Ramos (cell line): ENCODE measurements at regions not wholly inside any gene's neighbourhood (a gene's known extent, or its start where the extent isn't known, plus 50 kb on each side); places are given as distances from the start of the nearest gene placed in this dataset.

Experiments used
- in situ Hi-C: fragments of 300-500 bp; cut with MboI; formaldehyde crosslinking; loops from one replicate; pipeline ENCODE4 v1.14.3; 2022; ENCODE audit warnings: low sequenced_read_pairs; ENCODE audit not compliant: unreplicated experiment

DNA sequence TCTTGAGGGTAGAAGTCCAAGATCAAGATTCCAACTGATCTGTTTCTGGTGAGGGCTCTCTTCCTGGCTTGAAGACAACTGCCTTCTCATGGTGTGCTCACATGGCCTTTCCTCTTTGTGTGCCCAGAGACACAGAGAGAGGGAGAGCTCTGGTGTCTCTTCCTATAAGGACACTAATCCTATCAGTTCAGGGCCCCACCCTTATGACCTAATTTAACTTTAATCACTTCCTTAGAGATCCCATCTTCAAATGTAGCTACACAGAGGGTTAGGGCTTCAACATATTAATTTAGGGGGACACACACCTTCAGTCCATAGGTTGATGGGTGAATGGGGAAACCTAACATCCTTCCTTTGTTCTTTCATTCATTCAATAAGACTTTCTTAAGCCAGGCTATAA lies 144.6 kb downstream of the MN1 start:
- in situ Hi-C loops, result no loop called here

DNA sequence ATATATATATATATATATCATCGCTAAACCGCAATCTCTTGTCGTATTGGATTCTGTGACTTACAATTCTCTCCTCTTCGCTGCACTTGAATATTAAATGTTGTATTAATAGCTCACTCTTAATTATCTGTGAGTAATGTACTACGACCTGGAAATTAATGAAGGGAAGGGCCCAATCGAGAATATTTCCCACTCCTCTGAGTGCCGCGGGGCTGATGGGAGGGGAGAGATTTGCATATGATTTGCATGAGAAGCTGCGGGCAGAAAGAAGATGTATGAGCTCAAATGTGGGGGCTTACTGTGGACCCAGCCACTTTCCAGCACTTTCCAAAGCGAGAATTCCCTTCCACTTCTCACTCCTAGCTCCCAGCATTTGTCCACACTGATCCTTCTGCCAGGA lies 141.2 kb downstream of the MN1 start:
- in situ Hi-C loops, result no loop called here

DNA sequence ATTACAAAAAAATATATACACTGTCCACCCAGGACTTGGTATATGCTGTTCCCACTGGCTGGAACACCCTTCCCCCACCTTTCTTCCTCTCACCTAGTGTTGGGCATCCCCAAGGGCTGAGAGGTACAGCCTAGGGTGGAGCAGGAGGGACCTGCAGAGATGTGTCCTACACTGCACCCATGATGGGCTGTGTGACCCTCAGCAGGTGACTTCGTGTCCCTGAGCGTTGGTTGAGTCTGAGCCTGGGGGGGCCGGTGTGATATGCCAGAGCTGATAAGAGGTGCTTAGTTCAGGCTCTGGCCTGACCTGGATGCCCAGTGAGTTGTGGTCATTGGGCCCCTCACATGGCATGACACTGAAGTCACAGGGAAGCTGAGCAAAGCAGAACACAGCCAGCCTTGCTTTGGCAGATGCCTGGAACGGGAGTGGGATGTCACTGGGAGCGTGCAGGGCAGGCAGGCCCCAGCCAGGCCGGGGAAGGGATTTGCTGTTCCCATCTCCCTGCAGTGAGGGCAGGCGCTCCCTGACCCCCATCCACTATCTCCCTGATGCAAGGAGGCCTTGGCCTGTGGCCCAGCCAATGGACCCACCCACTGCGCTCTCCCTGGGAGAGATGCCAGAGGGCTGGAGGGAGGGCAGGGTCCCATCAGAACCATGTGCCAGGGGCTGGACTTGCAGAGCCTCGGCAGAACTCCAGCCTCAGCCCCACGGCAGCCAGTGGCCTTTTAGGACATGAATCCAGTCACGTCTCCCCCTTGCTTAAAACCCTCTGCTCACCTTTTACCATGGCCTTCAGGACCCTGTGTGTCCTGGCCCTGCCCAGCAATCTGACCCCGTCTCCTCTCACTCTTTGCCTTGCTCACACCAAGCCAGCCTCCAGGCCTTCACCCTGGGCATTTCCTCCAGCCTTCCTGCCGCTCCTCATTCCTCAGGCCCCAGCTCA lies 138.9 kb downstream of the MN1 start:
- in situ Hi-C loops, result no loop called here

DNA sequence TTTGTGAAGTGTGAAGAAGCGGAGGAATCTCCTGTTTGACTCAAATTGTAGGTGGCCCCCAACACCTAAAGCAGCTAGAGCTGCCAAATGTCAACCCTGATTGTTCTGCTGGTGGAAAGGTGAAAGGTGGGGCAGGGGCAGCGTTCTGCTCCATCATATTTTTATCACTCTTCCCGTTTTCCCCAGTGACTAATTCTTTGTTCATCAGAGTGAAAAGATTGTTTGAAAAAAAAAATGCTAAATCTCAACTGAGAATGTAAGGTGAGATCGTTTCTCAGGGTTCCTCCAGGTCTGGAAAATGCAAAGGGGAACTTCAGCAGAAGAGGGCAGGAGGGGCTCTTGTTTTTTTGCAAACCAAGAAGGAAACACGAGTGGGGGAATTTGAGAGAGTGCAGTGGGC lies 137.7 kb downstream of the MN1 start:
- in situ Hi-C loops, result no loop called here

DNA sequence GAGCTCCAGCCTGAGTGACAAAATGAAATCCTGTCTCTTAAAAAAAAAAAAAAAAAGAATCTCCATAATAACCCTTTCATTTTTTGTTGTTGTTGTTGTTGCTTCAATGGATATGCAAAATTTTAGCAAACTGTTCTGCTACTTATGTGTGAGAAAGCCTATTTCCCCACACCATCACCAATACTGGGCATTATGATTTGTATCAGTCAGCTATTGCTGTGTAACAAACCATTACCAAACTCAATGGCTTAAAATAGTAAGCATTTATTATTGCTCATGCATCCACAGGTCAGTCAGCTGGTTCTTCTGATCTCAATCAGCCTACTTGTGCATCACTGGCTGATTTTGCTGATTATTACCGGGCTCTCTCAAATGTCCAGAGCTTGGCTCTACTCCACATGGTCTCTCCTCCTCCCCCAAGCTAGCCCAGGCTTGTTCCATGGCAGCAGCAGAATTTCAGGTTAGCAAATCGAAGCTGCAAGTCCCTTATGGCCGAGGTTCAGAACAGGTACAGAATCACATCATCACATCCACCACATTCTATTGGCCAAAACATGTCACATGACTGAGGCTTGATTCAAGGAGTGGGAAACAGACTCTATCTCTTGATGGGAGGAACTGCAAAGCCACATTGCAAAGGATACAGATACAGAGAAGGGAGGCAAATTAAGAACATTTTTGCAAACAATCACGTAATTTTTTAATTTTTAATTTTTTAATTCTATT lies 135.1 kb downstream of the MN1 start:
- in situ Hi-C loops, result no loop called here

DNA sequence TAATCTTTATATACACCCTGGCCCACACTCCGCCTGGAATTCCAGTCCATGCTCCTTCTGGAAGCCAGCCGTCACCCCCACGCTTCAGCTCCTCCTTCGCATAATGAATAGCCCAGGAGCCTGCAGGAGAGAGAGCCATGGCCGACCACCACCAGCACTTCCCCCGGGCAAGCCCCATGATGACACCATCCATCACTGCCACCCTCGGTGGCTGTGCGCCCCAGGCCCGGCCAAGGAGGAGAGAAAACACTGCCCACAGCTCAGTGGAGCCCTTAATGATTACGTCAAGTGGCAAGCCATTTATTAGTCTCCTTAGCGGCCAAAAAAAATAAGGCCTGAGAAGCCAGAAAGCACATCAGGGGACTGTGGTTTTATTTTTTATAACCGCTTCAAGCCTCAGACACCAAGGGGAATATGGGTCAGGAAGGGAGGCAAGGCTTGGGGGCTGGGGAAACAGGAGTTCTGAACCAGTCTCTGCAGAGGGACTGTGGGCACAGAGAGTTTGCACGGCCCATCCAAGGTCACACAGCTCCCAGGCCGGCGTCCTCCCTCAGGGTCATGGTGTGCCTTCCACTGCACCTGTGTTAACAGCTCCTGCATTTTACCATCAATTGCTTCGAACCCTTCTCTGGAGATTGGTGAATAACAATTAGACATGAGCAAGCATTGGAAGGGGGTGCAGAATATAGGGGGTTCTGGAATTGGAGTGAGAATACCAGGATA lies 134.3 kb downstream of the MN1 start:
- in situ Hi-C loops, result no loop called here

DNA sequence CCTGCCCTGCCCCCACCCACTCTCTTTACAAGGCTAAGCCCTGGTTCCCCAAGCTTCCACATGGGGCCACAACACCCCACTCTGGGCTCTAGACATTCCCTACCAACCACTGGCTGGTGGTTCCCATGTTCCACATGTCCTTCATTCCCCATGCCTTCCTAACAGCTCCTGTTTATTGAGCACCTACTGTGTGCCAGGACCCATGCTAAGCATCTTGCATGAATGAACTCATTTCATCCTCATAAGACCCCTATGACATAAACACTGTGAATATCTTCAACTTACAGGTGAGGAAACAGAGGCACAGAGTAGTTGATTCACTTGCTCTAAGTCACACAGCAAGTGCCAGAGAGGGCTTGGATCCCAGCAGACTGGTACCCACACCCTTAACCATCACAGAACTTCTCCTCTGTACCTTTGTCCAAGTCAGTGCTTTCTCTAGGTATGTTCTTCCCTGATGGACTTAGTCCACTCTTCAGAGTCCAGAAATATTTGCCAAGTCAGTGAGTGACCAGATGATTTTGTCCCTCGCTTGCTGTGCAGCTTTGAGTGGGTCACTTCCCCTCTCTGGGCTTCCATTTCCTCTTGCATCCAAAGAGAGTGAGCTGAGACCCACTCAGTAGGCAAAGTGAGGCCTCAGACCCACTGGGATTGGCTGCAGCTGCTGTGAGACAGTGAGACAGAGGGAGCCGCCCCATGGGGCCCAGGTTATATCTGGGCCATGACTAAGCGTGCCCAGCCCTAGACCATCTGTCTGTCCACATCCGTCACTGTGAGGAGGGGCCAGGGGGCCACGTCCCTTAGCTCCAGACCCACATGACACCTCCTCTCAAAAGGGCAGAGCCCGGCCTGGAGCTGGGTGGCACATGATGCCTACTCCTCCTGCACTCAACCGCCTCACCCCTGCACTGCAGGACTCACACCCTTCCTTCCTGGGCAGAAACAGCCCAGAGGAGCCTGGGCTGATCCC lies 132.4 kb downstream of the MN1 start:
- in situ Hi-C loops, result no loop called here

DNA sequence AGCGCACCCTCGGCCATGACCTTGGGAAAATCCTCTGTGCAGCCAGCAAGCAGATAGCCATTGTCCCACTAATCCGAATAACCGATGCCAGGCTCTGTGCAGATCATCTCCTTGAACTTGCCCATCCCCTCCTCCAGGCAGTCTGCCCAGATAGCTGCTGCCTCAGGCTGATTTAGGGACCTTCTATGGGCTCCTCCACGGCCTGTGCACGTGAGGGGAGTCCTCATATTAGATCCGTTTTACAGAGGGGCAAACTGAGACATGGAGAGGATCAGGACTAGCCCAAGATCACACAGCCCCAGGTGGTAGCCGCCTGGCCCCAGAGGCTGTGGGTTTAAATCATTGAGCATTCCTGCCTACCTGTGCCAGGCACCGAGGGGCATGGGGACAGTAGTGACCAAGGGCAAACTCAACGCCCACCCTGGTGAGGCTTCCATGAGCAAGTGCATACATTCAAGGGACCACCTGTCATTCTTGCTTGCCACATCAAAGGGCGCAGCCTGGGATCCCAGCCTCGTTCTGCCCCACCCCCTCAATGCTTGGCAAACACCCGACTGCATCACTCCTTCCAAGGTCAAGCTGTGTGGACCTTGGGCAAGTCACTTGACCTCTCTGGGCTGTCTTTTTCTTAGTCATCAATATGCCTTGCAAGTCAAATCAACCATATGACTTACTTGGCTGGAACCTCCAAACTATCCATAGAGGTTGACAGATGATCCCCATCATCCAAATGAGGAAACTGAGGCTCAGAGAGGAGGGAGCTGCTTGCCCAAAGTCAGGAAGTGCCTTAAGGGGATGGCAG lies 131.6 kb downstream of the MN1 start:
- in situ Hi-C loops, result no loop called here

DNA sequence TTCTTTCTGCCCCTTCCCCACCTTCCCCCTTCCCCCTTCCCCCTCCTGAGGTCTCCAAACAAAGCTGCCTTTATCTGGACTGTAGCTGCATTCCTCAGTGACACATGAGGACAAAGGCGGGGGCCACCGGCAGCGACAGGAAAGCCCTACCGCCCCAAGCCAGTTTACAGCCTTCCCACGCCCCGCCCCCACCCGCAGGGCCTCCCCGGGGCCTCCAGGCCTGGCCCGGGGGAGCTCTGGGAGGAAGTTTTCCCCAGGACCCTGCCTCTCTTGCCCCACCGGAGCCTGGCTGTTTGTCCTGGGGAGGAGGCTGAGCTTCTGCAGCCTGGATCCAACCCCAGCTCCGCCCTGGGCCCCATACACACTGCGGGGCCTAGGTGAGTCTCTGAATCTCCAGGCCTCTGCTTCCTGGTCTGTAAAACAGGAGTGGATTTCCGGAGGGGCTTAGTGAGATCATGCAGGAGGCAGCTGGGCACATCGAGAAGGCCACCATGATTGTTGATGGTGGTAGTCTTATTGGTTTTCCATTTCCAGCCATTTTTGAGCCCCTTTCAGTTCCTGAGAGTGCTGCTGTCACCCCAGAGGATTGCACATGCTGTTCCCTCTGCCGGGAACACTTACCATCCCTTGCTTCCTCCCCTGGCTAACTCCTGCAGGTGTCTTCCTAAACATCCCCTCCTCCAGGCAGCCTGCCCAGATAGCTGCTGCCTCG lies 130.7 kb downstream of the MN1 start:
- in situ Hi-C loops, result no loop called here

DNA sequence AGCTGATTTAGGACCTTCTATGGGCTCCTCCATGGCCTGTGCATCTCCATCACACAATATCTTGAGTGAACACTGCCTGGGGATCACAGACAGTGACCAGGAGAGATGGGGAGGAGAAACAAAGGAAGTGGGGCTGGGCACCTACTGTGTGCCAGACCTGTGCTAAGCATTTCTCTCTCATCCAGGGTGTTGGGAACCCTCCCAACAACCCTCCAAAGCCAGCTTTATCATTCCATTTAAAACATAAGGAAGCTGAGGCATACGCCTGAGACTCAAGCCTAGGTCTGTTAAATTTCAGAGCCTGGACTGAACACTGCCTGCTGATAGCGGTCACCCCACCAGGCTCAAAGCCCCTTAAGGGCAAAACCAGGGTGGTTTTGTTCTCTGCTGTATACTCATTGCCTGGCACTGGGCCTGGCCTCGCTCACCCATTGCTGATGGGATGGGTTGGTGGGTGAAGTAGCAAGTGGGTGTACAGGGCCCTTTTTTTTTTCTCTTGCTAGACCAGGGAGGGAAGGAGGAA lies 130.1 kb downstream of the MN1 start:
- in situ Hi-C loops, result no loop called here

DNA sequence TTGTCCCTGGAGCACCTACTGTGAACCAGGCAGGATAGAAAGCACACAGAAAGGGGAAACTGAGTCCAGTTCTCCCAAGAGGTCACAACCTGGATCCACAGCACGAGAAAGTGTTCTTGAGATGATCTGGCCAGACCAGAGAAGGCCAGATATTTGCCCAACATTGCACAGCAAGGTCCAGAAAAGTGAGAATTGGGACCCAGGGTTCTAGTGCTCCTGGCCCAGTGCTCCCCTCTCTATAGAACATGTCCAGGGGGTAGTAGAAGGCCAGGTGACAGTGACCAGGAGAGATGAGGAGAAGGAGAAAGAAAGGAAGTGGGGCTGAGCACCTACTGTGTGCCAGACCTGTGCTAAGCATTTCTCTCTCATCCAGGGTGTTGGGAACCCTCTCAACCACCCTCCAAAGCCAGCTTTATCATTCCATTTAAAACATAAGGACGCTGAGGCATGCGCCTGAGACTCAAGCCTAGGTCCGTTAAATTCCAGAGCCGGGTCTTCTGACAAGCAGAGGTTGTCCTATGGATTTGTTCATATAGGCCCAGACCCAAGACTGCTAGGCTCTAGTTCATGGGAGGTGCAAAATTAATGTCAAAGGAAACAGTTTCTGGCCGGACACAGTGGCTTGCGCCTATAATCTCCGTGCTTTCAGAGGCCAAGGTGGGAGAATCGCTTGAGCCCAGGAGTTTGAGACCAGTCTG lies 128.7 kb downstream of the MN1 start:
- in situ Hi-C loops, result no loop called here

DNA sequence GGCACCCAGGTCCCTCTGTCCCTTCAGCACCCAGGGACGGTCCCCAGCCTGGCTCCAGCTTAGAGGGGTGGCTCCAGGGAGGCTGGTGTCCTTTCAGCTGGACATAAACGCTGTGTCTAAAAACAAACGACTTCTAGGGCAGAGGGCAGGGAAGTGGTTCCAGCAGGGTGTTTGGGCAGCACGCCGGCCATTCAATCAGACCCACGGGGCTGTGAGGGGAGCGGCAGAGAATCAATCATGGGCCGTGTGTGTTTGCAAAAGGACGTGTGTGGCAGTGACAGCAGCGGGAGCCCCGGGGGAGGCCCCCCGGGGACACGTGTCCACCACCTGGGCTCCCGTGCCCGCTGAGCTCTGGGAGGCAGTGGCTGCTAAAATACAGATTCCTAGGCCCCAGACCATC lies 127.7 kb downstream of the MN1 start:
- in situ Hi-C loops, result no loop called here

DNA sequence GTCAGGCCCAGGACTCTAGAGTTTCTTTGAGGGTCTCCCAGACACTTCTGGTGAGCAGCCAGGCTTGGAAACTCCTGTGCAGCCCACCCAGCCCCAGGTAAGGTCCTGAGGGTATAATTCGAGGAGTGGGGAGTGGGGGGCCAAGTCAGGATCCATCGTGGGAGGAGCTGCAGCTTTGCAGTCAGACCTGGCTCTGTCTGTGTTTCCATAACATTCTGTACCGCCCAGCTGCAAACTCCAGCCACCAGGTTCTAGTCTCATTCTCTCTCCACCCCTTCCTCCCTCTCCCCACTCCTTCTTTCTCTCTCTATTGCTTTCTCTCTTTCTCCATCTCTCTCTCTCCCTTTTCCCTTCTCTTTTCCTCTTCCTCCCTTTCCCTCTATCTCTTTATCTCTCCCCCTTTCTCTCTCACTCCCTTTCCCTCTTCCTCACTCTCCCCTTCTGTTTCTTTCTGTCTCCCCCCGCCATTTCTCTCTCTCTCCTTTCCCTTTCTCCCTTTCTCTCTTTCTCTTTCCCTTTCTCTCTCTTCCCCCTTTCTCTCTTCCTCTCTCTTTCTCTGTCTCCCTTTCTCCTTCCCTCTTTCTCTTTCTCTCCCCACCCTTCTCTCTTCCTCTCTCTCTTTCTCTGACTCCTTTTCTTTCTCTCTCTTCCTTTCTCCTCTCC lies 127.2 kb downstream of the MN1 start:
- in situ Hi-C loops, result no loop called here

DNA sequence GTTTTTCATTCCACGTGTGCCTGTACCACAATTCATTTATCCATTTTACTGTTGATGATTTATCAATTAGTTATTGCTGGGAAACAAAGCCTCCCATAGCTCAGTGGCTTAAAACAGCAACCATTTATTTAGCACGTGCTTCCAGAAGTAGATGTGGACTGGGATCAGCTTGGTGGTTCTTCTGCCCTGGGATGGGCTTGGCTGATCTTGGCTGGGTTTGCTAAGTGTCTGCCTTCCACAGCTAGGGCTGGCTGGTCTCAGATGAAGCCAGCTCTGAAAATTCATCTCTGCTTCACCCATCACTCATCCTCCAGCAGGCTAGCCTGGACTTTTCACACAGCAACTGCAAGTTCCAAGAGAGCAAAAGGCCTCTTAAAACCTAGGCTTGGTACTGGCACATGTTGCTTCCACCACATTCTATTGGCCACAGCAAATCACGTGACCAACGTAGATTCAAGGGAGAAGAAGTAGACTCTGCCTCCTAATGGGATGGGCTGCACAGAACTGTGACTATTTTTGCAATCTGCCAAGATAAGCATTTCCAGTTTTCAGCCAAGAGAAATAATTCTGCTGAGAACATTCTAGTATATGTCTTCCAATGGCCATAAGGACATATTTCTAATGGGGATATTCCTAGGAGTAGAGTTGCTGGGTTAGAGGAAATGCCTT lies 124.9 kb downstream of the MN1 start:
- in situ Hi-C loops, result no loop called here

DNA sequence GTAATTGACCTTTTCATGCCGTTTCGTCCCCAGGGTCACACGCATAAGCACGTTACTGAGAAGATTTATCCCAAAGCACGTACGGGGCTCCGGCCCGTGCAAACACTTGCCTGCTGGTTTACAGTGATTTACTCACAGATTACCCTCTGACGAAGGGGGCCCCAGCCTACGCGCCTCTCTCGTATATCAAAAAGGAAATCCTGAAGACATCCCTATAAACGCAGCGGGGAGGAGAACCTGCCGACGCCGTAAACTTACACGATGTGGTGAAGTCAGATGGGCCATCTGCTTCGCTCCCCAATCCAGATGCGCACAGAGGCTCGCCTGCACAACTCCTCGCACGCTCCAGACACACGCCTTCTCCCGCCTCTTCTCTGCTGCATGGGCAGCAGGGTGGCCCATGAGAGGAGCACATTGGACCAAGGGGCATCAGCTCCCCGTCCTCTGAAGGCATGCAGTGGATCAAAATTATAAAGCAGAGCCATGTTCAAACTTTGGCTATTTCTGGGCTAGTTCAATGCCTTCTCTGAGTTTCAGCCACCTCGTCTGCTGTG lies 123.6 kb downstream of the MN1 start:
- in situ Hi-C loops, result no loop called here

DNA sequence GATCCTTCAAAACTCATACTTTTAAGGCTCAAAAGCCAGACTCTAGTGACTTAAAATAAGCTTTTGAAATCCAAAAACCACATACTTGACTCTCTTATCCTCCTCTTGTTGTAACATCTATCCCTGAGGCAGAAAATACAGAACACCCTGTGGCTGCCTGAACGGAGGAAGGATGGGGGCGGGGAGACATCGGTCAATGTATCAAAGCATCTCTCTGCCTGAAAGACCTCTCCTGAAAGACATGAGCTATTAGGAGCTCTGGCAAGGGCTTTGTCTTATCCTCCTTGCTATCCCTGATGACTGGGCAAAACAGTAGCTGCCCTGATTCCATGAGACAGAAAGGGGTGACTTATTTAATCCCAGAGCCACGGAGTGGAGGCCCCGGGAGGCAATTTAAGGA lies 122.4 kb downstream of the MN1 start:
- in situ Hi-C loops, result no loop called here
